WERI-Rb-1 (cell line): ENCODE measurements at regions not wholly inside any gene's neighbourhood (a gene's known extent, or its start where the extent isn't known, plus 50 kb on each side); places are given as distances from the start of the nearest gene placed in this dataset.

ENCODE experiments used
- DNase-seq: peaks from one replicate; pipeline ENCODE4 v3.0.0-alpha.2; 2020
- H3K27ac ChIP-seq: fragments of 250-450 bp; sonication (Bioruptor Pico); 2 replicates; pipeline ENCODE4 v1.5.1; 2020; ENCODE audit warnings: mild to moderate bottlenecking, moderate library complexity
- H3K27me3 ChIP-seq: fragments of 250-450 bp; sonication (Bioruptor Pico); 2 replicates; pipeline ENCODE4 v1.5.1; 2021; ENCODE audit warnings: mild to moderate bottlenecking, low read depth, moderate library complexity; ENCODE audit not compliant: insufficient read depth, severe bottlenecking
- H3K36me3 ChIP-seq: fragments of 250-450 bp; sonication (Bioruptor Pico); 2 replicates; pipeline ENCODE4 v1.5.1; 2020; ENCODE audit warnings: mild to moderate bottlenecking, moderate library complexity
- H3K4me3 ChIP-seq: 2 replicates; pipeline ENCODE4 v1.5.1; 2011; ENCODE audit warnings: low read depth, mild to moderate bottlenecking, control low read depth, low read length
- H3K9me3 ChIP-seq: fragments of 250-450 bp; sonication (Bioruptor Pico); 2 replicates; pipeline ENCODE4 v1.5.1; 2021; ENCODE audit warnings: mild to moderate bottlenecking, moderate library complexity; ENCODE audit not compliant: severe bottlenecking
- CTCF ChIP-seq: IDR thresholded peaks from 2 replicates; pipeline ENCODE4 v1.5.1; 2011; ENCODE audit warnings: low read depth, mild to moderate bottlenecking, control low read depth, inconsistent platforms, low read length

- H3K36me3 ChIP-seq, result no peaks in the 10 kb centered on the region
- H3K9me3 ChIP-seq, result no peaks in the 10 kb centered on the region
- H3K27ac ChIP-seq, result no peak overlapping the region
- peaks cover 7% of the 10 kb centered on the region for H3K27me3 ChIP-seq
- no peak for DNase-seq
- TF ChIP-seq CTCF, result peak; percentile 38; the same call in 1 of the 2 replicates
- H3K4me3 ChIP-seq, result no peak overlapping the region
These were observed 404.1 kb upstream of the MKI67 start for GRCh38 chr10:128530301-128530700.

- no peak for TF ChIP-seq CTCF
- H3K4me3 ChIP-seq, result no peak overlapping the region
- H3K27me3 ChIP-seq, result peaks cover 7% of the 10 kb centered on the region
These were observed 404.7 kb upstream of the MKI67 start for GRCh38 chr10:128530946-128531345.

GRCh38 chr10:128534686-128535085 lies 408.5 kb upstream of the MKI67 start:
- no peak for TF ChIP-seq CTCF
- DNase-seq, result no peak
- Histone ChIP-seq H3K4me3 (no peak overlapping the region), H3K36me3 (no peaks in the 10 kb centered on the region), H3K27ac (no peak overlapping the region), H3K9me3 (no peaks in the 10 kb centered on the region), H3K27me3 (peaks cover 4% of the 10 kb centered on the region)

More at GRCh38 chr10:128530946-128531345, 404.7 kb upstream of the MKI67 start:
- H3K36me3 ChIP-seq, result no peaks in the 10 kb centered on the region
- DNase-seq, result no peak
- H3K27ac ChIP-seq, result no peak overlapping the region
- H3K9me3 ChIP-seq, result no peaks in the 10 kb centered on the region

GRCh38 chr10:128536259-128536658 lies 410.0 kb upstream of the MKI67 start:
- Histone ChIP-seq H3K36me3 (no peaks in the 10 kb centered on the region), H3K27ac (no peak overlapping the region), H3K4me3 (no peak overlapping the region), H3K27me3 (peaks cover 4% of the 10 kb centered on the region), H3K9me3 (no peaks in the 10 kb centered on the region)
- no peak for TF ChIP-seq CTCF
- no peak for DNase-seq

GRCh38 chr10:128537834-128538330 lies 411.7 kb upstream of the MKI67 start:
- no peaks in the 10 kb centered on the region for H3K9me3 ChIP-seq
- H3K27ac ChIP-seq, result no peak overlapping the region
- H3K4me3 ChIP-seq, result no peak overlapping the region
- no peak for DNase-seq
- TF ChIP-seq CTCF, result no peak
- H3K36me3 ChIP-seq, result no peaks in the 10 kb centered on the region
- H3K27me3 ChIP-seq, result peaks cover 4% of the 10 kb centered on the region

- DNase-seq, result no peak
- TF ChIP-seq CTCF, result no peak
- no peak overlapping the region for H3K4me3 ChIP-seq
These were observed 412.4 kb upstream of the MKI67 start for GRCh38 chr10:128538671-128539070.

More at GRCh38 chr10:128538671-128539070, 412.4 kb upstream of the MKI67 start:
- Histone ChIP-seq H3K9me3 (no peaks in the 10 kb centered on the region), H3K27me3 (peaks cover 4% of the 10 kb centered on the region), H3K27ac (no peak overlapping the region), H3K36me3 (no peaks in the 10 kb centered on the region)
